GM13977 (cell line): ENCODE measurements at regions not wholly inside any gene's neighbourhood (a gene's known extent, or its start where the extent isn't known, plus 50 kb on each side); places are given as distances from the start of the nearest gene placed in this dataset.

ENCODE experiments used
- DNase-seq: peaks from one replicate; pipeline ENCODE4 v3.0.0; 2012; ENCODE audit warnings: low spot score
- CTCF ChIP-seq: IDR thresholded peaks from 2 replicates; pipeline ENCODE4 v1.5.1; 2012; ENCODE audit warnings: mild to moderate bottlenecking, control low read depth; ENCODE audit not compliant: insufficient read depth; ENCODE audit errors: extremely low read depth, missing control alignments
- in situ Hi-C: fragments of 300-500 bp; cut with MboI; formaldehyde crosslinking; loops from one replicate; pipeline ENCODE4 v1.12.0; 2022; ENCODE audit warnings: low sequenced_read_pairs, low pct_unique_long_range_greater_than_20kb, mixed read lengths, inconsistent platforms; ENCODE audit not compliant: unreplicated experiment

- in situ Hi-C loops, result no loop called here
- no peak for TF ChIP-seq CTCF
- no peak for DNase-seq
Measured at GRCh38 chr18:10239103-10239502, 215.3 kb upstream of the APCDD1 start.

- DNase-seq, result no peak
- no peak for TF ChIP-seq CTCF
- in situ Hi-C loops, result no loop called here
Measured at GRCh38 chr18:10239991-10240634, 214.3 kb upstream of the APCDD1 start.

GRCh38 chr18:10240973-10241372 is 213.5 kb upstream of the APCDD1 start:
- no peak for TF ChIP-seq CTCF
- DNase-seq, result no peak
- in situ Hi-C loops, result no loop called here

- no peak for TF ChIP-seq CTCF
- in situ Hi-C loops, result no loop called here
- DNase-seq, result peak; percentile 4
Measured at GRCh38 chr18:10241579-10241978, 212.9 kb upstream of the APCDD1 start.

GRCh38 chr18:10242936-10243680 is 211.3 kb upstream of the APCDD1 start:
- DNase-seq, result no peak
- no peak for TF ChIP-seq CTCF
- in situ Hi-C loops, result no loop called here

GRCh38 chr18:10244341-10244740 is 210.1 kb upstream of the APCDD1 start:
- in situ Hi-C loops, result no loop called here
- no peak for TF ChIP-seq CTCF
- no peak for DNase-seq
